NCI-H146 treated with DMSO at 0.1 percent for 48 hours (cell line): ENCODE measurements at regions not wholly inside any gene's neighbourhood (a gene's known extent, or its start where the extent isn't known, plus 50 kb on each side); places are given as distances from the start of the nearest gene placed in this dataset.

ENCODE experiments used
- DNase-seq: peaks from one replicate; lab custom pipeline; 2025; ENCODE audit not compliant: unreplicated experiment; lab: John Stamatoyannopoulos, UW

DNA sequence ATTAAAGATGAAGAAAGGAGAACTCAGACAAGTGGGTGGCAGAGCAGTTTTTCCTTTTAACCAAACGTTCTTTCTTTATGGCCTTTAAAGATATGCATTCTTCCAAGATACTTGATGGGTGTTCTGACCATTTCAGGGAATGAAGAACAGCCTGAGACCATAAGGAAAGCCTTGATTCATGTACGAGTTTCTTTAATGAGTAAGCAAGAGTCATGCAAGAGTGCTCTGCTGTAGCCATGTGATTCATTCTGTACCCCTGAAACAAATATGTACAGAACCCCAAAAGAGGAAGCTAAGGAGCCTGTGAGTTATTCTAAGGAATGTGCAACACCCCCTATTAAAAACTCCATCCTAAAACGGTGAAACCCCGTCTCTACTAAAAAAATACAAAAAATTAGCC, 372.8 kb downstream of the MTX2 start:
- no peak for DNase-seq

DNA sequence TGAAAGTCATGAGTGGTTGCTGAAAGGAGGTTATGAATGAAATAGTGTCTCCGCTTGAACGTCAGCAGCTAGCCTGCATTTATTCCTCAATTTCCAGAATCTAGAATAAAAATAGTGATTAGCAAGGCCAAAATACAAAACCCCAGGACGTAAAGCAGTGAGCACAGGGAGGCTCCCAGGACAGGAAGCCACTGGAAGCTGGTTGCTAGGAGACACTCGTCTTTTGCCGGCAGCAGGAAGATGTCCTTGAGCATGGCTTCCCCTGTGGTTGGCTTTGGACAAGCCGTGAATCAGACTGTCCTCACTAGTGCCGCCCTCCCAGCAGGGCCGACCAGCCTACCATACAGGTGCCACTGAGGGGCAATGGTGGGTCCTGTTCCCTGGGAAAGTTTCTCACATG, 374.4 kb downstream of the MTX2 start:
- peak; percentile 65 for DNase-seq

DNA sequence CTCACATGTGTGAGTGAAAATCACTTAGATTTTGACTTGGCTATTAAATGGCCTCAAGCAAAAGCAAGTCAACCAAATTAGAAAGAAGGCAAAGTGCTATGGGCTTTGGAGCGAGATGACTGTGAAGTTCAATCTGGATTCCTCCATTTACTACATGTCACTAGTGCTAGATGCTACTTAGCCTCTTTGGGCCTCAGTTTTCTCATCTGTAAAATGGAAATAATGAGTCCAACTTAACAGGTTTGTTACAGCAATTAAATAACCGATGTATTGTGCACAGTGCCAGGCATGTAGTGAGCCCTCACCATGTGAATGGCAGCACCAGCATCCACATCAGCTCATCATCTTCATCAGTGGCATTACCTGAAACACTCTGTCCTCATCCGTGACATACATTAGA, 376.3 kb downstream of the MTX2 start:
- no peak for DNase-seq

DNA sequence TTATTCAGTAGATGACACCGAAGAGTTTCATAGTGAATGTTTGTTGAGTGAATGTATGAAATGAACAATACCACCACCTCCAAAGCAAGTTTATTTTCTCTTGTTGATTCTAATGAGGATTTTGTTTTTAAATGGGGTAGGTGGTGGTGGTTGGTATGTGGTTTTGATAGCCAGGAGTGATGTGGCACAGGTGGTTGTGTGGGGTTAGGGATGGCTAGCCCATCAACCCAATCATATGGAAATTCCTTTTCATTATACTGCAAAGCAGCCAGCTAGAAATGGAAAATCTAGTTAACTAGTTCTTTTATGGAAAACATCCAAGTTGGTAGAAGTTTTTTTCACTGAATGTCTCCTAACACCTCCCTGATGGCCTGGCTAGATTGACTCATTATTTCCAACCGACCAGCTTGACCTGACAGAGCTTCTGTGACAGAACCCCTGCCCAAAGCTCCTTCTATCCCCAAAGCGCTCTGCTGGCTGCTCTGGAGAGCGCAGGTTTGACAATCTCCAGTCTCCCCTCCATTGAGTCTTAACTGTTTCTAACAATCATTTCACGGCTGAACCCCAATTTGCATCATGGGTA, 376.9 kb downstream of the MTX2 start:
- DNase-seq: no peak

DNA sequence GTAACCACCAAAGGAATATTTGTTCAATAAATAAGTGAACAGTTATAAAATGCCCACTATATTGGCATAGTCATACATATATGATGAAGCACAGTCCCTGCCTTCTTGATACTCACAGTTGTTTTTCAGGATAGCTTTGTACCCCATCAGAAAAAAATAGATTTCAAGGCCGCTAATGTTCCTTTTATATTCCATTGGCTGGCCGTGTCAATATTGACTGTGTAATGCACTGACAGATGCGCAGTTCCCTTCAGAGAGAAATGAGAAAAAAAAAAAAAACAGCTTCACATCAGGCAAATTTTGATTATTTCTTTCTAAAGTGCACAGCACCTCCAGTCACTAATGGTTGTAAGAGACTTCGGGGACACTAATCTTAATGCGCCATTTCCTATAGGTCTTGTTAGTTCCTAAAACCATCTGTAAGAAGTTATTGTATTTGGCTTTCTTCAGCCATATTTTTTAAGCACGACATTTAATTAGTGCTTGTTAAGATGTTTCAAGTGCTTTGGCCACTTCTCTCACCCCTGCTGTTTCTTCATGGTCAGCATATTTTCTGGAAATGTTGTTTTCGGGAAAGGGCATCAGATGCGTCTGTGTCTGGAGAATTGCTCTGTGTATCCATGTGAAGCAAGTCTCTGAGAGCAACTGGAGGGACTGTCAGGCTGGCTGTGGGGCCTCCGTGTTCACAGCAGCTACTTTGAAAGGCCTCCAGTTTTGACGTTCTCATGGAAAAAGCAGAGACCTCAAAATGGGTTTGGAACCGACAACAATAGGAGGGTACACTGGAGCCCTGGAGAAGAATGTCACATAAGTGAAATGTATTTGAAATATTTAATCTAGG, 378.3 kb downstream of the MTX2 start:
- peak; percentile 16 for DNase-seq

DNA sequence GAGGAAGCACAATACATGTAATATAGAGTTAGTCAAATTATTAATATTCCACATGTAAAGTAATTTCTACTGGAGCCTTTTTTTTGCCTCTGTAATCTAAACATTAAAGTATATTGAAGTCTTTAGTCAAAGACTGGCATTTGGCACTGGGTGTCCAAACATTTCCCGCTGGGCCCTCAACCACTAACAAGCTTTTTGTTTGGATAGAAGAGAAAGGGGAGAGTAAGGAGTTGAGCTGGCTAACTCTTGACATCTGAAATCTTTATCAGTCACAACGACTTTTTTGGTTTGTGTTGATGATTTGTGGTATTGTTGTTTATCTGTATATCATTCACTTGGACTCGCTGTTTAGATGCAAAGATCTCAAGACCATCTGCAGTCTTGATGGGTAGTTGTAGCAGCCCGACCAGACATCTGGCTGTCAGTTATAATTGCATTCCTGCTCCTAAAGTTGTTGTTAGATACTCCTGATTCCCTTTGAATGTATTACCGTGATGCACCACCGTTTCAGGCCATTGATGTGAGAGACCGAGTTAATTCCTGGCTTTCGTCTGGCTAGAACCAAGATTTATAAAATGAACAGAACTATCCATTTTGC, 379.6 kb downstream of the MTX2 start:
- peak; percentile 55 for DNase-seq

DNA sequence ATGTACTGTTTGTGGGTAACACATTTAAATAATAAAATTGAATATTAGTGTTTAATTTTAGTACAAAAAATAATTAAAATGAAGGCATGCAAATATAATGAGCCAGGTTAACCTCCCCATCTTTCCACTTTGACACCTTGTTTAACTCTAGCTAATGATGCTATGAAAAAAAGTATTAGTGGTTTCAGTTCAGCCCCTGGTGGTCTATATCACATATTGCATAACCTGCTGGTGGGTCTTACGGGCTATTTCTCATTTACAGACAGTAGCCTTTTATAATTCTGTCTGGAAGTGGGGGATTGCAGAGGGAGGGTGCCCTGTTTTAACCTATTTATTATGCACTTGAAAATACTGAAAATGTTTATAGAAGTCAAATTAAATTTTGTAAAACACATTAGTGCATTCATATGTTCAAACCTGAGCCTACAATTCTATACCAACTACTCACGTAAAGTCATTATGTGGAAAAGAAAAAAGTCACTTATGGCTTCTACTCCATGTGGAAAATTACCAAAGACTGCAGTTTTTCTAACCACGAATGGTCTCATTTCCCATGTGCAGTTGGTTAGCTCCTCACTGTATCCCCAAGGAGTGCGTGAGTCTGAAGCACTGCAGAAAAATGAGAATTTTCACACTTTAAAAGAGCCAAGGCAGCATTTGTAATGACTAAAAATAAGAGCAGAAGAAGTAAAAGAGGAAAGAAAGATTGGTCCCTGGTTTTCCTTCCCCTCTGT, 381.0 kb downstream of the MTX2 start:
- DNase-seq: no peak

DNA sequence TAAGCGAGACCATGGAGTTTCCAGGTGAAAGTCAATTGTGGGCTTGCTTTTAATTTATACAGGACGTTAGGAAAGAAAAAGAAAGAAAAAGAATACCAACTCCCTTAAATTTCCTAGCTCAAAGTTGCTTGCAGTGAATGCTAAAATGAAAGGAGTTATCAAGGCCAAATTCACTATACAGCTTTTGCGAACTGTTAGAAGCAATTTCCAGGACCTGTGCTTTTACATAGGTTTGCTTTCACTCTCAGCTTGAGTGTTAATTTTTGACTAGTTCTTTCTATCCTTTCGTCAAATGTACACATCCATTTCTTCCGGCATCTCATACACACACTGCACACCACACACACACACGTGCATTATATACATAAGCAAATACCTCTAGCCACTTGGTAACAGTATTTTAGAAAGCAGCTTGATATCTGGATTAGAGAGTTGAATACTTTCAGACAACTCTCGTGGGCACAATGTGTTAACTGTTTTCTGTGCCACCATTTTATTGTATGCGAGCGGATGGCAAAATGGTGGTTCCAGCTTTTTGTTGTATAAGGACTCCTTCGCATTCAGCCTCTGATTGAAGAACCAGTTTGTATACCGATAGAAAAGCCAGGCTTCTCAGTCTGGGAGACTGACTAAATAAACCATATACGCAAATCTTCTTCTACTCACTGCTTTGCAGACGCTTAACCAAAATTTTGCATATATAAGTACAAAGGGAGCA, 381.8 kb downstream of the MTX2 start:
- no peak for DNase-seq

DNA sequence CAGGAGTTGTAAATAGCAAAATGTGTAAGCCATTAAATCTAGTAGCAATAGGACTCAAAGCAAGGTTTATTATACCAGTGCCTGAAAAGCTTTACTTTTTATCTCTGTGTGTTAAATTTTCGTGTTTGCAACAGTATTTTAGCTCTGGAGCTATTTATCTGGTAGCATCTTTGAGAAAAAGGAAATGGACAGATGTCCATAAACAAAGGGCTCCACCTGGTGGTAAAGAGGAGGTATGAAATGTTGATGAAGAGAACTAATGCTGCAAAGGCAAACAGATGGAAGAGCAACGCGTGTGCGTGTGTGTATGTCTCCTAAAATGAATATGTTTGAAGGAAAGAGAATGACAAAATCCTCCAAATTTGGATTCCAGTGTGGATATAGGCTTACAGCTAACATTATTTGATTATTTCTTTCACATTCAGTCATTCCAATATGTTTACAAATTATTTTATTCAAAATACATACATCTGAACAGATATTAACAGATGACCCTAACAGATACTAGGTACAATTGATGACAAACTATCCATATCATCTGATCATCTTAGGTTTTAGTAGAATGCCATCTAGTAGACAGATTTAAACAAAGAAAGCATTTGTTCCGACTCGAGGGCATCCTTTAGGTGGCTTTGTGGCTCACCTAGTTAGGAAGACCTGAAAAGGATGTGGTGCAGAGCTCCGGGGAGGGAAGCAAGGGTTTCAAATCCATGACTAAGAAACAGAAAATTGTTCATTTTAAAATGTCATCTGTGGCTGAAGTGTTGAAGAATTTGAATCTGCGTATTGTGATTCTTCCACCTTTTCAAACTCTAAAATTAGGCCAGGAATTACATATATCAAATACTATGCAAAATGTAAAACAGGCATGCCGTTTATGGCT, 383.3 kb downstream of the MTX2 start:
- DNase-seq: peak; percentile 43

DNA sequence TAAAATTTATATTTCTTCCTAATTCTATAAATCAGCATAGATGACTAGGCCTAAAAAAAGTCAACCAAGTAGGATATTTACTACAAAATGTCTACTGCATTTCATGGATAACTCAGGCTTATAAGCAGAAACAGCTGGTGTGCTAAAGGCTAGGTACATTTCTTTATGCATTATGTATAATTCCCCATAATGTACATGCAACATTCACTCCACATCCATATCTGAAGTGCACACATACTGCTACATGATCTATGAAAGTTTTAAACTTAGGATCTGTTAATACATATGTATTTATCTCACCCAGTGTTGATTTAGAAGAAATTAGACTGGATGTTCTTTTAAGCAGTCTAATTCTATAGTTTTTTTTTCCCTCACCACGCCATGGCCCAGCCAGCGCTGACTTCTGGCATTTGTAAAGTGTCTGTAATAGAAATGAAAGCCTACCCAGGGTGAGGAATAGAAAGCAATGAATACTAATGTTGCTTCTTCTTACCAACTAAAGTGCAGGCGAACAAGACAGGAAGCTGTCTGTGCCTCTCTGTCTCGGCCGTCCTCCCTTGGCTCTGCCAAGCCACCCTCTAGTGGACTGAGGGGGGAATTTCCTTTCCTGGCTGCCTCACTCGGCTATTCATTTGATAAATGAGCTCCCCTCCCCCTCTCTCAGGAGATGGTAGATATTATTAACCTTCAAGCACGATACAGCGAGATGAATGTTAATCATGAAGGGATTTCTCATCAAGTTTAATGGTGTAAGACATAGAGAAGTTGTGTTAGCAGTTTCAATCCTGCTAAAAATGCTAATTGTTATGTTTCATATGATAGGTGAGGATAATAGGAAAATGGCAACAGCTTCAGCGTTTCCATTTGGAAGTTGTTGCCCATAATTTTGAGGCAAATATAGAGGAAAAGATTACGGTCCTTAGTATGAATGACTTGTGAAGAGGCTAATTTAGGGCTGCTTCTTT, 384.5 kb downstream of the MTX2 start:
- peak; percentile 40 for DNase-seq

DNA sequence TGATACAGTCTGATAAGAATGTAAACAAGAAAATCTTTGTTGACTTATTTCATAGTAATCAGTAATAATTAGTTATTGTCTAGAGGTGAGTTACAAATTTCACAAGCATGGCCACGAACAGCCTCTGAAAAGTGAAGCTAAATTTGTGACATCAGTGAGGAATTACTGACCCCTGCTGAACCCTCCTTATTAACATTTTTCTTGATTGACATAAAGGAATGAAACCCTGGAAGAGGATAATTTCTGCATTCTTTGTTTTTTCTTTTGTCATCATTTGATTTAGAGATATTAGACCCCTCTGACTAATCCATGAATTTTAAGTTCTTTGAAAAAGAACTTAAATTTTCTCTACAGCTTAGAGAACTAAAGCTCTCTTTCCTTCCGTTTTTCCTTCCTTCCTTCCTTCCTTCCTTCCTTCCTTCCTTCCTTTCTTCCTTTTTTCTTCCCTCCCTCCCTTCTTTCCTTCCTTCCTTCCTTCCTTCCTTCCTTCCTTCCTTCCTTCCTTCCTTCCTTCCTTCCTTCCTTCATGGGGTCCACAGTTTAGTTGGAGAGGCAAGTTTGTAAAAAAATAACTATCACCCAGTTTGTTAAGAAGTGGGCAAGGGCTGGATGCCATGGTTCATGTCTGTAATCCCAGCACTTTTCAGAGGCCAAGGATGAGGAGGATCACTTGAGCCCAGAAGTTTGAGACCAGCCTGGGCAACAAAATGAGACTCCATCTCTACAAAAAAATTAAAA, 387.0 kb downstream of the MTX2 start:
- no peak for DNase-seq

DNA sequence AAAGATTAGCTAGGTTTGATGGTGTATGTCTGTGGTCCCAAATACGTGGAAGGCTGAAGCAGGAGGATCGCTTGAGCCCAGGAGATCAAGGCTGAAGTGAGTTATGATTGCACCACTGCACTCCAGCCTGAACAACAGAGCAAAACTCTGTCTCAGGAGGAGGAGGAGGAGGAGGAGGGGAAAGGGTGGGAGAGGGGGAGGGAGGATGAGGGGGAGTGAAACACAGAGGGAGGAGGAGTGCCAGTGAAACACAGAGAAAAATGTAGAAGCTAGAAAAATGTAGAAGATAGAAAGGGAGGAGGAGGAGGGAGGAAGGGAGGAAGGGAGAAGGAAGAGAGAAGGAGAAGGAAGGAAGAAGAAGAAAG, 387.5 kb downstream of the MTX2 start:
- DNase-seq: no peak

DNA sequence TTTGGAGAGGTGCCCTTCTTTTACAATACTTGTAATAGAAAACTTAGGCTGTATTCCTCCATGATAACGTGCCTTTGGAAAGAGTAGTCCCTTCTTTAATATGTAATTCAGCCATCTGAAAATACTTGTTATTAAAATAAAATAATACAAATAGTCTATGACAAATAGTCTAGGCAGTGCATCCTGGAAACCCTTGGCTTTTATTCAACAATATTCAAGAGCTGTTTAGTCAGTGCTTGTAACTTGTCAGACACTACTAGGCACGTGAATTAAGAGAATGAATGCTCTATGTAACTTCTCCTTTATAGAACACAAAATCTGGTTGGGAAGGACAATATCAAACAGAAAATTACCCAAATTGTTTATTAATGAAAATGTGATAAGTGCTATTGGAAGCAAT, 388.2 kb downstream of the MTX2 start:
- no peak for DNase-seq

DNA sequence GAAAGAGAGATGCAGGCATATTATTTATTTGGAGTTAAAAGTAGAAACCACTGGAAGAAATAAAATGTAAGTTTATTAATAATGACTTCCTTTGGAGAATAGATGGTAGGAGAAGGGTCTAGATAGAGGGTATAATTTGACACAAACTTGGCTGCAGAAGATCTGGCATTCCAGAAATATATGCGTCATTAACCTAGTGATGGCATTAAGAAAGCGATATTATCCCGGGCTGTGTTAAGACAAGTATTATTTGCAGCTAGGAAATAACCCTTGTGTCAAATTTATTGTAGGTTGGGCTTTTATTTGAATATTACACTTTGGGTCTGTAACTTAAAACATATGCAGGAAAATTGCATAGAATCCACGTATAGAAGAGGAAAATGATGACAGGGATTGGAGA, 389.5 kb downstream of the MTX2 start:
- no peak for DNase-seq

DNA sequence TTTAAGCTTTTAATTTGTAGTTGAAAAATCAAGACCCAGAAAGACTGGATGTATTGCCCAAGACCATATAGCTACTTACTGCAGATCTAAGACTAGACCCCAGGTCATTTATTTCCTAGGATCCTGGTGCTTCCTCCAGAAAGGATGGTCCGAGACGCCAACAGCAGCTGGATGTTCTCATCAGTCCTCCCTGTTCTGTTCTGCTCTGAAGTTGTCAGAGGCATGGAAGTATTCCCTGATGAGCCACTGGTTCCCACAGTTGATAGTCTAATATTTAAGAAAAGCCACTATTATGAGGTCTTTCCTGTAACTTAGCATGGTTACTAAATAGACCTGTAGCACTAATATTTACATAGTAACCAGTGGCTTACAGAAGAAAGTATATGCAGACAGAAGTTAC, 393.5 kb downstream of the MTX2 start:
- no peak for DNase-seq

DNA sequence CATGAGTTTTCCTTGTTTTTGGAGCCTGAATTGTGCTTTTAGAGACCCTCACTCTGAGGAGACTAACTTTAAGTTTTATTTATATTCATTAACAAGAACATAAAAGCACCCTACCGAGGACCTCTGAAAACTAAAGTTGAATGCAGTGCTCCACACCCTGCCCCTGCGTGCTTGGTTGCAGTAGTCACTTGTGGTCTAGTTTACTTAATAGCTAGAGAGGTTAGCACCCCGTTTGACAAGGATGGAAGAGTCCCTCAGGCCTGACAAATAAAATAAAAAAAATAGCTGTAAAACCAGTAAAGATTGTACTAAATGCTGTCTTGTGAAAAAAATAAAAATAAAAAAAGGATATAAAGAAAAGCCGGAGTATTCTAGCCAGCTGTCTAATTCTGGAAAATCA, 395.2 kb downstream of the MTX2 start:
- no peak for DNase-seq

DNA sequence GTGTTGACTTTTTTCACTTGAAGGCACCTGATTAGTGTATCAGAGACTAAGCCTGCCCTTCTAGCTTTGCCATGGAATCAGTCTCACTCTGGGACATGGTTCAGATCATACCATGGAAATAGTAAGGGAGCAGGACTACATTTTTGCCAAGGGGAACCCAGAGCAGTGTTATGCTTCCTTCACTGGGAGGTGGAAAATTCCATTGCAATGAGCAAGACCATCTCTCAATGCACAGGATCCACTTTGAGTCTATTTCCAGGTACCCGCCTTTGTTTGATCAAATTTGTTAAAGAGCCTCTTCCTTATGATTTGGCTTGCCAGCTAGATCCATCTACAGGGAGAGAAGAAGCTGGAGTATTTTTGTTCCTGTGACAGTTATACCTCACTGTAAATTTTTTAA, 395.8 kb downstream of the MTX2 start:
- DNase-seq: no peak

DNA sequence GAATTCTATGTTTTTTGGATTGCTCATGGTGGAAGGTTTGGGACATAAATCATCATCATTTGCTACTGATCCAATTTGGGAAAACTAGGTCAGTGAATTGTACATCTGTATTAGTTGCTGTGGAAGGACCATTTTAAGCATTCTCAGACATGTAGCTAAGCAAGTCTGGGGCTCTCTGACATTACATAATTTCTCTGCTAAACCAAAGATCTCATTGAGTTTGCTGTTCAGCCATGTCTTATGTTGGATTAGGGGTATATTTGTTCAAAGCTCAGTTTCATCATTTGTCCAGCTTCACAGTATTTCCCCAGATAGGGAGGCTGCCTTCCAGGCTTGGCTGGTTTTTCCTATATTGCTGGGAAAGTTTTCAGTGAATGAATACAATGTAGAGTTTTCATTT, 399.7 kb downstream of the MTX2 start:
- no peak for DNase-seq
